ENCODE measurements at regions not wholly inside any gene's neighbourhood (a gene's known extent, or its start where the extent isn't known, plus 50 kb on each side); places are given as distances from the start of the nearest gene placed in this dataset.

- DNase-seq = no peak
Measured at GRCh38 chr16:47967374-47967773, 188.4 kb downstream of the ABCC12 start.

GRCh38 chr16:47966325-47966724, 189.5 kb downstream of the ABCC12 start:
- DNase-seq = no peak

- no peak for DNase-seq
Measured at GRCh38 chr16:47965439-47965838, 190.4 kb downstream of the ABCC12 start.

GRCh38 chr16:47958726-47959125, 197.1 kb downstream of the ABCC12 start:
- no peak for DNase-seq

- no peak for DNase-seq
Measured at GRCh38 chr16:47956916-47957315, 198.9 kb downstream of the ABCC12 start.

- no peak for DNase-seq
Measured at GRCh38 chr16:47949714-47950113, 206.1 kb downstream of the ABCC12 start.

- no peak for DNase-seq
Measured at GRCh38 chr16:47949276-47949675, 206.5 kb downstream of the ABCC12 start.

GRCh38 chr16:47947723-47948122, 208.1 kb downstream of the ABCC12 start:
- no peak for DNase-seq

GRCh38 chr16:47946092-47946491, 209.7 kb downstream of the ABCC12 start:
- no peak for DNase-seq

- DNase-seq = no peak
Measured at GRCh38 chr16:47944589-47944988, 211.2 kb downstream of the ABCC12 start.

GRCh38 chr16:47943235-47943634, 212.6 kb downstream of the ABCC12 start:
- no peak for DNase-seq

- no peak for DNase-seq
Measured at GRCh38 chr16:47940466-47940865, 215.3 kb downstream of the ABCC12 start.

- DNase-seq = no peak
Measured at GRCh38 chr16:47939680-47940079, 216.1 kb downstream of the ABCC12 start.

- no peak for DNase-seq
Measured at GRCh38 chr16:47938272-47938671, 217.5 kb downstream of the ABCC12 start.

GRCh38 chr16:47928008-47928407, 227.8 kb downstream of the ABCC12 start:
- DNase-seq = no peak

- DNase-seq = no peak
Measured at GRCh38 chr16:47927330-47927729, 228.5 kb downstream of the ABCC12 start.

GRCh38 chr16:47925811-47926460, 229.9 kb downstream of the ABCC12 start:
- DNase-seq = no peak

- DNase-seq = no peak
Measured at GRCh38 chr16:47924950-47925349, 230.8 kb downstream of the ABCC12 start.

- DNase-seq = no peak
Measured at GRCh38 chr16:47921535-47921934, 234.3 kb downstream of the ABCC12 start.

GRCh38 chr16:47920709-47921108, 235.1 kb downstream of the ABCC12 start:
- no peak for DNase-seq

- no peak for DNase-seq
Measured at GRCh38 chr16:47917118-47917517, 238.7 kb downstream of the ABCC12 start.

GRCh38 chr16:47916266-47916665, 239.5 kb downstream of the ABCC12 start:
- DNase-seq = no peak

GRCh38 chr16:47907109-47907508, 248.7 kb downstream of the ABCC12 start:
- DNase-seq = no peak

- no peak for DNase-seq
Measured at GRCh38 chr16:47905771-47906170, 250.0 kb downstream of the ABCC12 start.

GRCh38 chr16:47904691-47905090, 251.1 kb downstream of the ABCC12 start:
- DNase-seq = no peak
